ENCODE measurements at regions not wholly inside any gene's neighbourhood (a gene's known extent, or its start where the extent isn't known, plus 50 kb on each side); places are given as distances from the start of the nearest gene placed in this dataset.

- H3K36me3 ChIP-seq: no peaks in the 10 kb centered on the region
- no peak for TF ChIP-seq CTCF (IDR thresholded peaks at IDR 0.05; ENCODE audit: low read depth, low read length)
- H3K27me3 ChIP-seq (ENCODE audit: insufficient read depth, low read depth, severe bottlenecking): no peaks in the 10 kb centered on the region
- no peak overlapping the region for H3K4me3 ChIP-seq (ENCODE audit: low read depth, low read length)
- no peak overlapping the region for H3K27ac ChIP-seq
- H3K9me3 ChIP-seq (ENCODE audit: severe bottlenecking): no peaks in the 10 kb centered on the region
- no peak for DNase-seq
Measured at GRCh38 chr2:120976501-120977307, 241.0 kb downstream of the GLI2 start.

GRCh38 chr2:120977582-120978358, 242.1 kb downstream of the GLI2 start:
- H3K9me3 ChIP-seq (ENCODE audit: severe bottlenecking): no peaks in the 10 kb centered on the region
- H3K27ac ChIP-seq: no peak overlapping the region
- no peaks in the 10 kb centered on the region for H3K36me3 ChIP-seq
- no peak for TF ChIP-seq CTCF (IDR thresholded peaks at IDR 0.05; ENCODE audit: low read depth, low read length)
- no peaks in the 10 kb centered on the region for H3K27me3 ChIP-seq (ENCODE audit: insufficient read depth, low read depth, severe bottlenecking)
- H3K4me3 ChIP-seq (ENCODE audit: low read depth, low read length): no peak overlapping the region
- DNase-seq: no peak

- no peaks in the 10 kb centered on the region for H3K36me3 ChIP-seq
- no peak overlapping the region for H3K27ac ChIP-seq
- no peak for DNase-seq
- no peak overlapping the region for H3K4me3 ChIP-seq (ENCODE audit: low read depth, low read length)
- no peak for TF ChIP-seq CTCF (IDR thresholded peaks at IDR 0.05; ENCODE audit: low read depth, low read length)
- no peaks in the 10 kb centered on the region for H3K27me3 ChIP-seq (ENCODE audit: insufficient read depth, low read depth, severe bottlenecking)
- H3K9me3 ChIP-seq (ENCODE audit: severe bottlenecking): no peaks in the 10 kb centered on the region
Measured at GRCh38 chr2:120978359-120979050, 242.8 kb downstream of the GLI2 start.

- H3K27me3 ChIP-seq (ENCODE audit: insufficient read depth, low read depth, severe bottlenecking): no peaks in the 10 kb centered on the region
- no peak for TF ChIP-seq CTCF (IDR thresholded peaks at IDR 0.05; ENCODE audit: low read depth, low read length)
- no peak overlapping the region for H3K4me3 ChIP-seq (ENCODE audit: low read depth, low read length)
- no peak overlapping the region for H3K27ac ChIP-seq
- DNase-seq: no peak
- H3K36me3 ChIP-seq: no peaks in the 10 kb centered on the region
- H3K9me3 ChIP-seq (ENCODE audit: severe bottlenecking): no peaks in the 10 kb centered on the region
Measured at GRCh38 chr2:120979398-120979797, 243.7 kb downstream of the GLI2 start.

GRCh38 chr2:120979921-120980320, 244.3 kb downstream of the GLI2 start:
- H3K9me3 ChIP-seq (ENCODE audit: severe bottlenecking): no peaks in the 10 kb centered on the region
- TF ChIP-seq CTCF (IDR thresholded peaks at IDR 0.05; ENCODE audit: low read depth, low read length): no peak
- H3K27me3 ChIP-seq (ENCODE audit: insufficient read depth, low read depth, severe bottlenecking): no peaks in the 10 kb centered on the region
- no peak overlapping the region for H3K4me3 ChIP-seq (ENCODE audit: low read depth, low read length)
- no peak for DNase-seq
- no peak overlapping the region for H3K27ac ChIP-seq
- no peaks in the 10 kb centered on the region for H3K36me3 ChIP-seq
